ENCODE measurements at regions not wholly inside any gene's neighbourhood (a gene's known extent, or its start where the extent isn't known, plus 50 kb on each side); places are given as distances from the start of the nearest gene placed in this dataset.

DNA sequence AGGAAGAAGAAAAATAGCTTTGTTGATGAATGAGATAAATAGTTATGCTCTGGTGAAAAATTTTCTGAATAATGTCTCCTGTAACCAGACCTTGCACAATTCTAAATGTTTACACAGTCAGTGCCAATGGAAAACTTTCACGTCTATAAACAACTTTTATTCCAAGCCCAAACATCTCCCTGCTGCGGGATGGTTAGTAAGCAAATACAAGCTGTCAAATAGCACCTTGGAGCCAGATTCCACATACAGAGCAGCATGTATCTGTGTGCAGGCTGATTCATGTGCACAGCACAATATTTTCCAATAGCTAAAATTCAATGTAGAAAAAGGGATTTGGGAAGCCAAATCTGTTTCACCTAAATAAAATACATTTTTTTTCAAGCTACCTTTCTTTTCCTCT, 813.3 kb downstream of the HACE1 start:
- TF ChIP-seq, protein P1, sequence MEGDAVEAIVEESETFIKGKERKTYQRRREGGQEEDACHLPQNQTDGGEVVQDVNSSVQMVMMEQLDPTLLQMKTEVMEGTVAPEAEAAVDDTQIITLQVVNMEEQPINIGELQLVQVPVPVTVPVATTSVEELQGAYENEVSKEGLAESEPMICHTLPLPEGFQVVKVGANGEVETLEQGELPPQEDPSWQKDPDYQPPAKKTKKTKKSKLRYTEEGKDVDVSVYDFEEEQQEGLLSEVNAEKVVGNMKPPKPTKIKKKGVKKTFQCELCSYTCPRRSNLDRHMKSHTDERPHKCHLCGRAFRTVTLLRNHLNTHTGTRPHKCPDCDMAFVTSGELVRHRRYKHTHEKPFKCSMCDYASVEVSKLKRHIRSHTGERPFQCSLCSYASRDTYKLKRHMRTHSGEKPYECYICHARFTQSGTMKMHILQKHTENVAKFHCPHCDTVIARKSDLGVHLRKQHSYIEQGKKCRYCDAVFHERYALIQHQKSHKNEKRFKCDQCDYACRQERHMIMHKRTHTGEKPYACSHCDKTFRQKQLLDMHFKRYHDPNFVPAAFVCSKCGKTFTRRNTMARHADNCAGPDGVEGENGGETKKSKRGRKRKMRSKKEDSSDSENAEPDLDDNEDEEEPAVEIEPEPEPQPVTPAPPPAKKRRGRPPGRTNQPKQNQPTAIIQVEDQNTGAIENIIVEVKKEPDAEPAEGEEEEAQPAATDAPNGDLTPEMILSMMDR (CRISPR knock-in tag; IDR thresholded peaks at IDR 0.05) = no peak
- TF ChIP-seq SUZ12 (IDR thresholded peaks at IDR 0.05; ENCODE audit: low read depth, low read length) (no peak), MED13 (CRISPR knock-in tag; IDR thresholded peaks at IDR 0.05) (no peak), ZNF747 (CRISPR knock-in tag; IDR thresholded peaks at IDR 0.05; ENCODE audit: borderline replicate concordance) (no peak), ZNF790 (CRISPR knock-in tag; IDR thresholded peaks at IDR 0.05; ENCODE audit: borderline replicate concordance) (no peak), ZNF510 (CRISPR knock-in tag; IDR thresholded peaks at IDR 0.05; ENCODE audit: low read depth) (no peak), CC2D1A (CRISPR knock-in tag; IDR thresholded peaks at IDR 0.05) (no peak), ZNF773 (CRISPR knock-in tag; IDR thresholded peaks at IDR 0.05; ENCODE audit: borderline replicate concordance) (no peak), HCFC1 (IDR thresholded peaks at IDR 0.05; ENCODE audit: low read depth, low read length) (no peak), NFE2L2 (IDR thresholded peaks at IDR 0.05; ENCODE audit: low read length) (no peak)

Measured in HepG2 (cell line).